ENCODE measurements at regions not wholly inside any gene's neighbourhood (a gene's known extent, or its start where the extent isn't known, plus 50 kb on each side); places are given as distances from the start of the nearest gene placed in this dataset.

GRCh38 chr5:126208691-126209090, 214.5 kb upstream of the GRAMD2B start:
- ATAC-seq (no peak), DNase-seq (no peak)
- Histone ChIP-seq H3K27me3 (ENCODE audit: low read length) (no peaks in the 10 kb centered on the region), H3K4me2 (ENCODE audit: low read length) (no peak overlapping the region), H3K27ac (ENCODE audit: low read length) (no peak overlapping the region), H3F3A (ENCODE audit: low read length, unreplicated experiment) (no peaks in the 10 kb centered on the region), H4K20me1 (ENCODE audit: low read length) (no peaks in the 10 kb centered on the region), H3K36me3 (ENCODE audit: low read depth, low read length) (no peaks in the 10 kb centered on the region), H3K4me1 (ENCODE audit: insufficient read depth, low read length) (no peaks in the 10 kb centered on the region), H3K79me2 (ENCODE audit: low read length) (no peaks in the 10 kb centered on the region), H2AFZ (ENCODE audit: low read length) (no peak overlapping the region), H3K9me2 (replicated peaks; ENCODE audit: low read length) (no peaks in the 10 kb centered on the region), H3K9me3 (ENCODE audit: low read length) (no peaks in the 10 kb centered on the region), H3K9ac (ENCODE audit: low read length) (no peak overlapping the region), H3K4me3 (ENCODE audit: low read length) (no peak overlapping the region)
- TF ChIP-seq EZH2phosphoT487 (IDR thresholded peaks at IDR 0.05; ENCODE audit: borderline replicate concordance, low read length) (no peak), CTCF (conservative IDR thresholded peaks at IDR 0.05; ENCODE audit: low read depth, low read length) (no peak), EZH2 (IDR thresholded peaks at IDR 0.05; ENCODE audit: low read length, unreplicated experiment) (no peak)
- POLR2A ChIA-PET (ENCODE audit: unreplicated experiment), result no interaction called here
- CTCF ChIA-PET, result no interaction called here
- intact Hi-C loops (cut with micrococcal nuclease), result no loop called here
- no TSS peak for BruUV-seq (replicated peaks)

GRCh38 chr5:126210955-126211354, 212.3 kb upstream of the GRAMD2B start:
- H3K4me2 ChIP-seq (ENCODE audit: low read length), result no peak overlapping the region
- H3K27ac ChIP-seq (ENCODE audit: low read length), result no peak overlapping the region
- ATAC-seq, result no peak
- no peak for DNase-seq
- ChIA-PET CTCF (no interaction called here), POLR2A (ENCODE audit: unreplicated experiment) (no interaction called here)
- H3K79me2 ChIP-seq (ENCODE audit: low read length), result no peaks in the 10 kb centered on the region
- no peak overlapping the region for H3K4me3 ChIP-seq (ENCODE audit: low read length)
- no TSS peak for BruUV-seq (replicated peaks)
- no peaks in the 10 kb centered on the region for H3K36me3 ChIP-seq (ENCODE audit: low read depth, low read length)
- H4K20me1 ChIP-seq (ENCODE audit: low read length), result no peaks in the 10 kb centered on the region
- H3K4me1 ChIP-seq (ENCODE audit: insufficient read depth, low read length), result no peaks in the 10 kb centered on the region
- no peaks in the 10 kb centered on the region for H3F3A ChIP-seq (ENCODE audit: low read length, unreplicated experiment)
- H3K9me2 ChIP-seq (replicated peaks; ENCODE audit: low read length), result no peaks in the 10 kb centered on the region
- no peaks in the 10 kb centered on the region for H3K9me3 ChIP-seq (ENCODE audit: low read length)
- H3K27me3 ChIP-seq (ENCODE audit: low read length), result no peaks in the 10 kb centered on the region
- TF ChIP-seq CTCF (conservative IDR thresholded peaks at IDR 0.05; ENCODE audit: low read depth, low read length) (no peak), EZH2 (IDR thresholded peaks at IDR 0.05; ENCODE audit: low read length, unreplicated experiment) (no peak), EZH2phosphoT487 (IDR thresholded peaks at IDR 0.05; ENCODE audit: borderline replicate concordance, low read length) (no peak)
- intact Hi-C loops (cut with micrococcal nuclease), result no loop called here
- no peak overlapping the region for H2AFZ ChIP-seq (ENCODE audit: low read length)
- no peak overlapping the region for H3K9ac ChIP-seq (ENCODE audit: low read length)

- no peaks in the 10 kb centered on the region for H4K20me1 ChIP-seq (ENCODE audit: low read length)
- no peaks in the 10 kb centered on the region for H3K36me3 ChIP-seq (ENCODE audit: low read depth, low read length)
- H3K27ac ChIP-seq (ENCODE audit: low read length), result no peak overlapping the region
- H2AFZ ChIP-seq (ENCODE audit: low read length), result no peak overlapping the region
- no peaks in the 10 kb centered on the region for H3F3A ChIP-seq (ENCODE audit: low read length, unreplicated experiment)
- DNase-seq (no peak), ATAC-seq (no peak)
- no TSS peak for BruUV-seq (replicated peaks)
- H3K9me3 ChIP-seq (ENCODE audit: low read length), result no peaks in the 10 kb centered on the region
- TF ChIP-seq EZH2 (IDR thresholded peaks at IDR 0.05; ENCODE audit: low read length, unreplicated experiment) (no peak), EZH2phosphoT487 (IDR thresholded peaks at IDR 0.05; ENCODE audit: borderline replicate concordance, low read length) (no peak), CTCF (conservative IDR thresholded peaks at IDR 0.05; ENCODE audit: low read depth, low read length) (no peak)
- intact Hi-C loops (cut with micrococcal nuclease), result no loop called here
- no peak overlapping the region for H3K4me2 ChIP-seq (ENCODE audit: low read length)
- H3K9ac ChIP-seq (ENCODE audit: low read length), result no peak overlapping the region
- no peaks in the 10 kb centered on the region for H3K27me3 ChIP-seq (ENCODE audit: low read length)
- no peak overlapping the region for H3K4me3 ChIP-seq (ENCODE audit: low read length)
- no peaks in the 10 kb centered on the region for H3K79me2 ChIP-seq (ENCODE audit: low read length)
- H3K9me2 ChIP-seq (replicated peaks; ENCODE audit: low read length), result no peaks in the 10 kb centered on the region
- CTCF ChIA-PET, result no interaction called here
- no peaks in the 10 kb centered on the region for H3K4me1 ChIP-seq (ENCODE audit: insufficient read depth, low read length)
- POLR2A ChIA-PET (ENCODE audit: unreplicated experiment), result no interaction called here
Measured at GRCh38 chr5:126219616-126220015, 203.6 kb upstream of the GRAMD2B start.
